HG03571 (cell line): ENCODE measurements at regions not wholly inside any gene's neighbourhood (a gene's known extent, or its start where the extent isn't known, plus 50 kb on each side); places are given as distances from the start of the nearest gene placed in this dataset.

ENCODE experiments used
- ATAC-seq: cut with Tn5 transposase; IDR thresholded peaks from one replicate; pipeline ENCODE4 v1.9.1; 2021; ENCODE audit not compliant: unreplicated experiment

- ATAC-seq: no peak
Measured at GRCh38 chr13:106701771-106702341, 133.9 kb upstream of the ARGLU1 start.

GRCh38 chr13:106700439-106700838 is 132.5 kb upstream of the ARGLU1 start:
- no peak for ATAC-seq

GRCh38 chr13:106700007-106700406 is 132.1 kb upstream of the ARGLU1 start:
- no peak for ATAC-seq

- no peak for ATAC-seq
Measured at GRCh38 chr13:106699311-106699710, 131.4 kb upstream of the ARGLU1 start.

GRCh38 chr13:106696719-106697118 is 128.8 kb upstream of the ARGLU1 start:
- no peak for ATAC-seq

- ATAC-seq: no peak
Measured at GRCh38 chr13:106696140-106696539, 128.2 kb upstream of the ARGLU1 start.

- no peak for ATAC-seq
Measured at GRCh38 chr13:106695139-106695538, 127.2 kb upstream of the ARGLU1 start.

DNA sequence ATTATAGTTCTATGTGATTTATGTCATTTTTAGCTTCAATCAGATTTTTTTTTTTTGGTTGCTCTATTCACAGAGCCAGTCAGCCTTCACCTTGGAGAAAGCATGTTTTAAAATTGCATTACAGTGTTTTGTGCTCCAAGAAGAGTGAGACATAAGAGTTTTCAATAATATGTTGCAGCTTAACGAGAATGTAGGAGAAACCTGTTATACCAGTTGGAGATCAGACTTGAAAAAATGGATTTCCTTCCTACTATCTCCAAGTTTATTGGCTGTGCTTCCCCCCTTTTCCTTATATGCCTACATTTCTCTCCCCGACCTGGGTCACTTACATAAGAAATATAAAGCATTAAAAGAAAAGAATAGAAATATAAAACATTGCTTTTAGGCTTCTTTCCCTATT is 123.9 kb upstream of the ARGLU1 start:
- no peak for ATAC-seq

GRCh38 chr13:106691341-106691740 is 123.4 kb upstream of the ARGLU1 start:
- no peak for ATAC-seq

DNA sequence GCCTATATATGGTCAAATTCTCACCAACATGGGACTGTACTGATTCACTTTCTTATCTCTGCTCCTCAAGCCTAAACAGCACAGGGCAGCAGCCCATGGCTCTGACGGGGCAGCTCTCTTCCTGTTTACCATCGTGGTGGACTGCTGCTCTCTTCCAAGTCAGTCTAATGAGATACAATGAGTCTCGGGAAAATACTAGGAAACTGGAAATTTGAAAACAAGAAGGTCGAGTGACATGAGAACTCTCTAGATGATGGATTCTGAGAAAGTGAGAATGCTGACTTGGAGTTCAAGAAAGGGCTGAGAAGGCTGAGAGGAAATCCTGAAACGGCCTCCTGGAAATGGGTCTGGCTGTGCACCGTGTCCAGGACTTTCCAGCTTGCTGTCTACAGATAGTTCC is 122.8 kb upstream of the ARGLU1 start:
- ATAC-seq: no peak

DNA sequence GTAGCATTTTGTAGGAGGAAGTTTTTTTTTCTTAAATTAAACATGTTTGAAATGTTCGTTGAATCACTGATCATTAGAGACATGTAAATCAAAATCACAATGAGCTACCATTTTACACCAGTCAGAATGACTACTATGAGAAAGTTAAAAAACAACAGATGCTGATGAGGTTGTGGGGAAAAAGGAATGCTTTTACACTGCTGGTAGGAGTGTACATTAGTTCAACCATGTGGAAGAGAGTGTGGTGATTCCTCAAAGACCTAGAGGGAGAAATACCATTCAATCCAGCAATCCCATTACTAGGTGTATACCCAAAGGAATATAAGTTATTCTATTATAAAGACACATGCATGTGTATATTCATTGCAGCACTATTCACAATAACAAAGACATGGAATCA is 122.0 kb upstream of the ARGLU1 start:
- no peak for ATAC-seq

DNA sequence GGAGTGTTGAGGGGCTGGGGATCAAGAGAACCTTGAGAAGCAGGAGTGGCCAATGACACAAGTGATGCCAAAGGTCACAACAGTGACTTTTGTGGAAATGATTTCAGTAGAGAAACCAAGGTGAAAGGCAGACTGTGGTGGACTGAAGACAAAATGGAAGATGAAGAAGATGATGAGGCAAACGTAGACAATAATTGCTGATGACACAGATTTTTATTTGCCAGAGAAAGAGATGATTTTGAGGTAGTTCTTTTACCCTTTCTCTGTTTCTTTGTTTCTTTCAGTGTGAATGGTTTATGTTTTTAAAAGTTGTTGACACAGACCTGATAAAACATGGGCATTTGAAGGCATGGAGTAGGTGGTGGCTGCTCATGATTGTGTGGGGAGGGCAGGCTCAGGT is 121.0 kb upstream of the ARGLU1 start:
- no peak for ATAC-seq

GRCh38 chr13:106686163-106686562 is 118.2 kb upstream of the ARGLU1 start:
- no peak for ATAC-seq

DNA sequence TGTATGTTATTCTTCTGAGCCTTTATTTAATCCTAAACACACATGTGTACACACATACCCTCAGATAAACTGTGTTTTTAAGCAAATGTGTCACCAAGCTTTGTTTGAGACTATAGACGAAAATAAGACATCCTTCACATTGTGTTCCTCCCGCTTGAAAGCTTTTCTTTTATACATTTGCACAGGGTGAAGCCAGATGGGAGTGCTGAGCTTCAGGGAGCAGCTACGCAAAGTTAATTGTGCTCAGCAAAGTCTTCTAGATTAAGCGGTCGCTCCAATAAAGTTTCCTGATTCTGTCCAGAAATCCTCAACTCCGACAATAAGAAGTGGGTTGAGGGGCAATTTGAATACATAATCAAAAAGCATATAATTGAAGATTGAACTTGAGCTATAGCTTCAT is 117.2 kb upstream of the ARGLU1 start:
- no peak for ATAC-seq

- no peak for ATAC-seq
Measured at GRCh38 chr13:106683918-106684317, 116.0 kb upstream of the ARGLU1 start.

DNA sequence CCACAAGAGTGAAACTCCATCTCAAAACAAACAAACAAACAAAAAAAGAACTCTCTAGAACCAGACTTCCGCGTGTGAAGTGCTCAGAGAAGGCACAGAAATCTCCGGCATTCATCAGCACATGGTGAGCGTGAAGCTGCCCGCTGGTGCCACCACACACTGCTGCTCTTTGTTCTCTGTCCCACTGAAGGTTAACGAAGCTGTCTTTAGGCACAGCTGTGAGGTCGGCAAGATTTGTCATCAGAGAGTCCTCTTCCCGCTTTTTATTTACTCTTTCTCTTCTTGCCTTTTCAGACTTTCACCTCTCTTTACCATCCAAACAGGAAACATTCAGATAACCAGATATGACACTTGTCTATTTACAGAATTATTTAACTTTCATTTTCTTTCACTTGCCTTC is 115.2 kb upstream of the ARGLU1 start:
- ATAC-seq: no peak

- ATAC-seq: no peak
Measured at GRCh38 chr13:106681997-106682396, 114.1 kb upstream of the ARGLU1 start.

DNA sequence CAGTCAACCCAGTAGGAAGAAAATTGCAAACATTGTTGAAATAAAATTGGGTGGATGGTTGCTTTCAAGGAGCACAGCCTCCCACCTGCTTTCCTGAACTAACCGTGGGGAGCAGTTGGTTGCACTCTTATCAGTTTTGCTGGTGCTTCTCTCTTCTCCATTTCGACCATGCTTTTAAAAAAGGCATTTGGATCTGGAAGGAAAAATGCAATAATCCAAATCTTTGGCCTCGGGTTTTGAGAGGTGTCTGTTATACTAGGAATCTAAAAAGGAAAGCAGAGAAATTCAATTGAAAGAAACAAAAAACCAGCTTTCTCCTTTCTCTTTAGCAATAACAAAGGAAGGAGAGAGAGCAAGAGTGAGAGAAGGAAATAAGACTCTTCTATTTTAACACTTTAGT is 113.6 kb upstream of the ARGLU1 start:
- no peak for ATAC-seq

- no peak for ATAC-seq
Measured at GRCh38 chr13:106680796-106681472, 113.0 kb upstream of the ARGLU1 start.

GRCh38 chr13:106678646-106679418 is 110.9 kb upstream of the ARGLU1 start:
- ATAC-seq: no peak

DNA sequence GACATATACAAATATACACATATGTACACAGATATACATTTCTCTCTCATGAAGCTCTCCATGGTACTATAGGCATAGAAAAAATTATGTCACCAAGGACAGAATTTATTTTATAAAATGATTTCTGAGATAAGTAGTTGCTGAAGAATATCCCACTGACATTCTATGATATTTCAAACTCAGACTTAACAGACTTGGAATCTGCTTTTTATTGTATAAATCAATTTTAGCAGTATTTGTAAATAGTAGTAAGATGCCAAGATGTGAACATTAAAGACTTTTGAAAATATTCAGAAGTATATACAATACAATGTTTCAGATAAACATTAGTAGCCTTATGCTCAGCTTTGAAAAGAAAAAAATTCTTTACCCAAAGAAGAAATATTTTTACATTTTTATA is 107.4 kb upstream of the ARGLU1 start:
- ATAC-seq: no peak
